Sigmoid colon (tissue), 3 donors: ENCODE measurements at regions not wholly inside any gene's neighbourhood (a gene's known extent, or its start where the extent isn't known, plus 50 kb on each side); places are given as distances from the start of the nearest gene placed in this dataset.
"Not testable (repeated sequence)": the region's sequence is repeated elsewhere in the genome, so short reads cannot be mapped to it uniquely, and the experiment has no call there.

ENCODE experiments used
- POLR2A ChIP-seq, 2 donors: fragments of 450-650 bp; IDR thresholded peaks; one replicate each; pipeline ENCODE4 v1.6.1; 2016; ENCODE audit warnings: antibody characterized with exemption in 2 of 2, mild to moderate bottlenecking in 2 of 2, moderate library complexity in 2 of 2
- TF ChIP-seq, protein P1 (sequence below), 4 experiments: fragments of 450-650 bp in 3 of 4; fragments of 200-600 bp in 1 of 4; IDR thresholded peaks; one replicate each; pipeline ENCODE4 v1.5.1; 2016 to 2019; ENCODE audit warnings: antibody characterized with exemption in 4 of 4, mild to moderate bottlenecking in 3 of 4, moderate library complexity in 2 of 4

DNA sequence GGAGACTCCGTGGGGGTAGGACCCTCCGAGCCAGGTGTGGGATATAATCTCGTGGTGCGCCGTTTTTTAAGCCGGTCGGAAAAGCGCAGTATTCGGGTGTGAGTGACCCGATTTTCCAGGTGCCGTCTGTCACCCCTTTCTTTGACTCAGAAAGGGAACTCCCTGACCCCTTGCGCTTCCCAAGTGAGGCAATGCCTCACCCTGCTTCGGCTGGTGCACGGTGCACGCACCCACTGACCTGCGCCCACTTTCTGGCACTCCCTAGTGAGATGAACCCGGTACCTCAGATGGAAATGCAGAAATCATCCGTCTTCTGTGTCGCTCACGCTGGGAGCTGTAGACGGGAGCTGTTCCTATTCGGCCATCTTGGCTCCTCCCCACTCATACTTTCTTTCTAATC, 336.5 kb upstream of the RIOK2 start:
- not testable (repeated sequence) for TF ChIP-seq POLR2A (IDR thresholded peaks at IDR 0.05)
- TF ChIP-seq, protein P1, sequence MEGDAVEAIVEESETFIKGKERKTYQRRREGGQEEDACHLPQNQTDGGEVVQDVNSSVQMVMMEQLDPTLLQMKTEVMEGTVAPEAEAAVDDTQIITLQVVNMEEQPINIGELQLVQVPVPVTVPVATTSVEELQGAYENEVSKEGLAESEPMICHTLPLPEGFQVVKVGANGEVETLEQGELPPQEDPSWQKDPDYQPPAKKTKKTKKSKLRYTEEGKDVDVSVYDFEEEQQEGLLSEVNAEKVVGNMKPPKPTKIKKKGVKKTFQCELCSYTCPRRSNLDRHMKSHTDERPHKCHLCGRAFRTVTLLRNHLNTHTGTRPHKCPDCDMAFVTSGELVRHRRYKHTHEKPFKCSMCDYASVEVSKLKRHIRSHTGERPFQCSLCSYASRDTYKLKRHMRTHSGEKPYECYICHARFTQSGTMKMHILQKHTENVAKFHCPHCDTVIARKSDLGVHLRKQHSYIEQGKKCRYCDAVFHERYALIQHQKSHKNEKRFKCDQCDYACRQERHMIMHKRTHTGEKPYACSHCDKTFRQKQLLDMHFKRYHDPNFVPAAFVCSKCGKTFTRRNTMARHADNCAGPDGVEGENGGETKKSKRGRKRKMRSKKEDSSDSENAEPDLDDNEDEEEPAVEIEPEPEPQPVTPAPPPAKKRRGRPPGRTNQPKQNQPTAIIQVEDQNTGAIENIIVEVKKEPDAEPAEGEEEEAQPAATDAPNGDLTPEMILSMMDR (IDR thresholded peaks at IDR 0.05): not testable (repeated sequence)
